Stimulated activated CD4-positive, alpha-beta T cell treated with anti-CD3 and anti-CD28 coated beads, Interleukin-1b, Interleukin-23, amount 100 ng/mL, for 48 hours (primary cell): ENCODE measurements at regions not wholly inside any gene's neighbourhood (a gene's known extent, or its start where the extent isn't known, plus 50 kb on each side); places are given as distances from the start of the nearest gene placed in this dataset.

Experiments used
- DNase-seq: peaks from one replicate; pipeline ENCODE4 v3.0.0-alpha.2; 2020

DNA sequence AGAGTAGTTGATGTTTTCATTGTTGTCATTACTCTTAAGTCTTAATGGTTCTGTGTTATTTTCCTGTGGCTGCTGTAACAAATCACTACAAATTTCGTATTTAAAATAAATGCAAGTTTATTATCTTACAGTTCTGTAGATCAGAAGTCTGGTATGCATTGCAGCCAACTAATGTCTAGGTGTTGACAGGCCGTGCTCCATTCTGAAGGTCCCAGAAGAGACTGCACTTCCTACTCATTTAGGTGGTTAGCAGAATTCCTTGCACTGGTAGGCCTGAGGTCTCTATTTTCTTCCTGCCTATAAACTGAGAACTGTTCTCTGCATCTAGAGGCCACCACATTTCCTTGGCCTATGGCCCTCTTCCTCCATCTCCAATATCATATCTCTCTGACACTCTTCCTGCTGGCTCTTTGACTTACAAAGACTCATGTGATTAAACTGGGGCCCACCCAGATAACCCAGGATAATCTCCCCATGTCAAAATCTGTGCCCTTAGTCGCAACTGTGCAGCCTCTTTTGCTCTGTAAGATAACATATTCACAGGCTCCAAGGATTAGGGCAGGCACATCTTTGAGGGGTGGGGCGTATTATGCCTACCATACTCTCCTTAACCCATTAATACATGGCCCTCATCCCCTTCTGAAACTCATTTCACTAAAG is 468.4 kb downstream of the FOXO1 start:
- no peak for DNase-seq

- DNase-seq, result no peak
Measured at GRCh38 chr13:40200273-40200978, 466.0 kb downstream of the FOXO1 start.

DNA sequence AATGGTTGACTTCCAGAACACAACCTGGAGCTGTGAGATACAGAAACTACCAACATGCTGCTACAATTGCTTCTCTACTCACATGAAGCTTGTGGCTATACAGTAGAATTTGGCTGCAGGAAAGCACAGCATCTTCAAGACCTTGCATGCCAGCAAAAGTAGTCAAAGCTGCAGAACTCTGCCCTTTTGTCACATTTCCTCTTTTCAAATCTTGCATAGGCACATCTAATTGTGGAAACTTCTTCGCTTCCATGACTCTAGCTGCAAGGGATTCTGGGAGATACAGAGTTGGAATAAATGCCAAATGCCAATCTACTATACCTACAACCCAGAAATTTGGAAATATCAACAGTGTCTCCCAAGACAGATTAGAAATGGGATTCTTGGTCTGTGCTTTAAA is 462.2 kb downstream of the FOXO1 start:
- DNase-seq, result no peak

DNA sequence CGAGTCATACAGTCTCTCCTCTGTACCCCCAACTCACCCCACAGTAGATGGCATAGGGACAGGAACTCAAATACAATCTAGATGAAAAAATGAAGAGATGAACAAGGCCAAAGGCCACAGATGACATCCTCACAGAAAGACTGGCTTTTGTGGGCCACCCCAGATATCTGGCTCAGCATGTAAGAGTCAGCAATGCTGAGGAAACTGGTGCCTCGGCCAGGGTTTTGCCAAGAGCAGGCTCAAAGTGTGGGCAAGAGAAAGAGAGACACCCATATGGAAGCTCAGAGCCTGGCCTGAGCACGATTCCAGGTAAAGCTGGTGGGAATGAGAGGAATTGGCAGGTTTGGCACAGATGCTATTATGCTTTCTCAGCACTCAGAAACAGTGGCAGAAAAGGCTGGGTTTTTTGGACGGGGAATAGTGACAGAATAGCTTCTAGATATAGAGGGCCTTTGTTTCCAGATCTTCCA is 460.6 kb downstream of the FOXO1 start:
- DNase-seq, result peak; percentile 19

- DNase-seq, result peak; percentile 68
Measured at GRCh38 chr13:40206241-40207000, 460.0 kb downstream of the FOXO1 start.

DNA sequence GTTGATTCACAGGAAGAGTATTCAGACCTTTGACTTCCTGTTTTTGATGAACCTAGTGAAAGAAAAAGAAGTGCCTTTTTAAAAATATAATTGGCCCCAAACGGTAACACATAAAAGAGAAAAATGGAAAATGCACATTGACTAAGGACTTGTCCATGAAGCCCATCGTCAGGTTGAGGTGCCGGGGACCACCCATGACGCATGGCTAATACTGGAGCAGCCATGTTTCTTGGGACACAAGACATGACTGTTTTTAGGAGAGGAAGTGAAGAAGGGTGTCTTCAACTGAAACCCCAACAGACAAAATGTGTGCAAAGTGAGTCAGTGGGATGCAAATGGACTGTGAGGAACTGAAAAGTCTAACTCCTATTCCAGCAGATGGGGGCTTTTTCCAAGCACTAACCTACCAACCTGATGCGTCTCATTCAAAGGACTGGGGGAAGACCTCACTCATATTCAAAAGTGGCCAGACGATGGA is 459.4 kb downstream of the FOXO1 start:
- peak; percentile 36 for DNase-seq

DNA sequence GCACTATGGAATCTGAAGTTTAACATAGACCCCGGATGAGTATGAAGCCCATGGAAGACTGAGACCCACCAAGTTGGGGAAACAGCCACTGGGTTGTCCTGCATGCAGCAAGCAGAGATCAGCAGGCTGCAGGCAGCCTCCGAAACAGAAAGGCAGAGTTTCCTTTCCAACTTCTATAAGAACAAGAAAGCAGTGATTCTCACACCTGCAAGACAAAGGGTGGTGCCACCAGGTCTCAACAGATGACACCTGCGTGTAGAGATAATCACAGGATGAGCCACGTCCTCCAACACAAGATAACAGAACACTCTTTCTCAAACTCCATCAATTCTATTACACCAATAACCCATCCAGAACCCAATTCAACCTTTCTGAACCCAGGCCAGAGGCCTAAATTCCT is 457.9 kb downstream of the FOXO1 start:
- DNase-seq, result no peak

- no peak for DNase-seq
Measured at GRCh38 chr13:40210865-40211585, 455.4 kb downstream of the FOXO1 start.

DNA sequence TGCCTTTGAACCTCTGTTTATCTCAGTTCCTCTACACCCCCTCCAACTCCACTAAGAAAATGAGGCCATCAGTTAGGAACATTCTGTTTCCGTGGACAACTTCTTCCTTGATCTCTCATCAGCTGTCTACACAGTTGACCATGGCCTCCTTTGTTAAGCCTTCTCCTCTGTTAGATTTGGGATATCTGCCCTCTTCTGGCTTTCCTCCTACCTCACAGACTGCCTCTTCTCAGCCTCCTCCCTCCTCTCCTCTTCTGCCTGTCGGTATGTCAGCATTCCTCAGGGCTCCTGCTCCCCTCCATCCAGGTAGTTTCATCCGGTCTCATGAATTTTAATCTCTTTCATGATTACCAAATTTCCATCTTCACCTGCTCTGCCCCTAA is 454.9 kb downstream of the FOXO1 start:
- no peak for DNase-seq

DNA sequence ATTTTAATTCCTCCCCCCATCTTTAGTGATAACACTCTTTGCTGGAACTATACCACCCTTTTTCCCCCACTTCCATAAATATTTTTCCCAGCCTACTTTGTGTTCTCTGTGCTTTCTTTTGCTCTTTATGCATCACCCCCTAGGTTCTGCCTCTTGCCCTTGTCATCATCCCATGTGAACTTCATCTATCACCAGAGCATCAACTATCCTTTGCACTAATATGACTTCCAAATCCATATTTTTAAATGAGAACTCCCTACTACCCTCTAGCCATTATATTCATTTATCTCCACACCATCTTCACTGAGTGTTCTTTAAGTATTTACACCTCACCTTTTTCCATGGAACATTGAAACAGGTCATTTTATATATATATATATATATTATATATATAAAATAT is 452.7 kb downstream of the FOXO1 start:
- no peak for DNase-seq

GRCh38 chr13:40215311-40215710 is 451.1 kb downstream of the FOXO1 start:
- DNase-seq, result no peak

DNA sequence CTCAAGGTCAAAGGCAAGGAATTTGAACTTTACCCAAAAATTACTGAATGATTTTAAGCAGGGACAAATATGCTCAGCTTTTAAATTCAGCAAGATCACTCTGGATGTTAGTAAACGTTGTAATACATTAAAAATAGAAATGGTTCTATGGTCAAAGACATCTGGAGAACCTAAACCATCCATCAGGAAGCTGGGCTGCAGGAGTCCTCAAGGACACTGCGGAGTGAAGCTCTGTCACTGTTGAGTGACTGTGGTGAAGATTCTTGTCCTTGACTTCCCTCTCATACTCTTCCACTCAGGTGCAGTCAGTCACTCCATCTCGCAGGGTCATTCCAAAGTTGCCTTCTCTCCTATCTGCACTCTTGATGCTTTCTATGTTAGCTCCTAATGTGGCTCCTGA is 450.7 kb downstream of the FOXO1 start:
- DNase-seq, result no peak

DNA sequence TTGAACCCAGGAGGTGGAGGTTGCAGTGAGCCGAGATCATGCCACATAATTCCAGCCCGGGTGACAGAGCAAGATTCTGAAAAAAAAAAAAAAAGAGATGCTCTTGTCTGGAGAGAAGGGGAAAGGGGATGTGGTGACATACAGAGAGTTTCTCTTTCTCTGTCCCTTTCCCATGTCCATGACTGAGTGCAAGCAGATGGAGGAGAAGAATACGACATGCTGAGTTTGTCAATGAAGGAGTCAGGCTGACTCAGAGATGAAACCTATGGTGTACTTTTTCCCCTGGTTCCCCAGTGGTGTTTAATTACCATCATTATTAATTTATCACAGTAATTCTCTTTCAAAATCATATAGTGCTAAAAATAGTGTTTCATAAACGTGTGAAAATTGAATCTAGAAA is 448.8 kb downstream of the FOXO1 start:
- no peak for DNase-seq

DNA sequence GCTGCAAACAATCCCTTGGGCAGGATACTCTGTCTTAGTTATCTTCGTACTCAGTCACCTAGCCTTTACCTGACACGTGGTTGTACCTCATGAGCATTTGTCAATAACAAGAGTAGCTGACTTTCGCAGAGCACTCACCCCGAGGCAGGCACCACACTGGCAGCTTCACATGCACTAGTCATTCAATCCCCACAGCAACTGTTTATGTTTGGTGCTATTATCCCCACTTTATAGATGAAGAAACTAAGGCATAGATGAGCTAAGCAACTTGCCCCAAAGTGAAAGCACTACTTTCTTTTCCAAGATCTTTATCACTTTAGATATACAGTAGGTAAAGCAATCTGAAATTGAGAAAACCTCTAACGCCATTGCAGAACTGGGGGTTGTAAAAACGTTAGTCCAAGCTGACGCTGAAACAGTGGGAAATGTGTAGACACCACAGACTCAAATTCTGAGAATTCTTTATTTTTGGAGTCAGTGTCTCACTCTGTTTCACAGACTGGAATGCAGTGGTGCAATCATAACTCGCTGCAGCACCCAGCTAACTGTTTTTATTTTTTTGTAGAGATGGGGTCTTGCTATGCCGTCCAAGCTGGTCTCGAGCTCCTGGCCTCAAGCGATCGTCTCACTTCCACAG is 446.0 kb downstream of the FOXO1 start:
- DNase-seq, result peak; percentile 75

GRCh38 chr13:40221131-40221459 is 445.3 kb downstream of the FOXO1 start:
- no peak for DNase-seq

- DNase-seq, result peak; percentile 42
Measured at GRCh38 chr13:40221460-40222201, 444.8 kb downstream of the FOXO1 start.

GRCh38 chr13:40223585-40223984 is 442.9 kb downstream of the FOXO1 start:
- DNase-seq, result no peak

GRCh38 chr13:40228496-40228895 is 437.9 kb downstream of the FOXO1 start:
- DNase-seq, result no peak

DNA sequence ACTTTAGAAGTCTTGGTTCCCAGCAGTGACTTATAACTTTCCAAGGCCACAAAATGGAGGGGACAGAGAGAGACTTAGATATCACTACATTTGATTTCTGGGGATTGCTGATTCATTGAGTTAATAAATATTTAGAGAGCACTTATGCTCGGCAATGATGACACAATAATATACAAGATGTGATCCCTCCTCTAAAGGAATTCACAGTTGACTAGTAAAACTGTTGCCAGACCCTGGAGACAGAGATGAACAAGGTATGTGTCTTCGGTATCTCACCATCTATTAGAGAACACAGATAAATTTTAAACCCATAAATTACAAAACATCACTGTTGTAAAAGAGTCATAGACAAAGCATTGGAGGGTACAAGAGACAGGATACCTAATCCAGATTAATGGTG is 437.5 kb downstream of the FOXO1 start:
- no peak for DNase-seq

DNA sequence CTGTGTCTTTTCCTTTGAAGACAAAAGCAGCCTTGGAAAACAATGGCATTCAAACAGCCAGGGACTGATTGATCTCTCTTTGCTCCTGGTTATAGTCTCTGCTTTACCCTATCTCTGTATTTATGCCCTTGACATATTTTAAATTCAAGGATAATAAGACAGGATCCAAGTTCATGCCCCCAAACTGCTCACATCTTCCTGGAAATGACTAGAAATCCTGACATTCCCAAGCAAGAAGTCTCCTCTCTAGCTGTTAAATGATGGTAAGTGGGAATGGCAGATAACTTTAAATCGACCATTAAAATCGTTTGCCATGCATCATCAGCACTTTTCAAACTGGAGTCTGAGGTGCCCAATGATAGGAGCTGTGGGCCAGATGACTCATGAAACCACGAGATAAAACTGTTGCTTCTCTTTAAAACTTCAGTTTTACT is 435.6 kb downstream of the FOXO1 start:
- DNase-seq, result no peak

GRCh38 chr13:40231311-40231710 is 435.1 kb downstream of the FOXO1 start:
- no peak for DNase-seq

- no peak for DNase-seq
Measured at GRCh38 chr13:40231751-40232150, 434.7 kb downstream of the FOXO1 start.
